ENCODE measurements at regions not wholly inside any gene's neighbourhood (a gene's known extent, or its start where the extent isn't known, plus 50 kb on each side); places are given as distances from the start of the nearest gene placed in this dataset.
"Not testable (repeated sequence)": the region's sequence is repeated elsewhere in the genome, so short reads cannot be mapped to it uniquely, and the experiment has no call there.

DNA sequence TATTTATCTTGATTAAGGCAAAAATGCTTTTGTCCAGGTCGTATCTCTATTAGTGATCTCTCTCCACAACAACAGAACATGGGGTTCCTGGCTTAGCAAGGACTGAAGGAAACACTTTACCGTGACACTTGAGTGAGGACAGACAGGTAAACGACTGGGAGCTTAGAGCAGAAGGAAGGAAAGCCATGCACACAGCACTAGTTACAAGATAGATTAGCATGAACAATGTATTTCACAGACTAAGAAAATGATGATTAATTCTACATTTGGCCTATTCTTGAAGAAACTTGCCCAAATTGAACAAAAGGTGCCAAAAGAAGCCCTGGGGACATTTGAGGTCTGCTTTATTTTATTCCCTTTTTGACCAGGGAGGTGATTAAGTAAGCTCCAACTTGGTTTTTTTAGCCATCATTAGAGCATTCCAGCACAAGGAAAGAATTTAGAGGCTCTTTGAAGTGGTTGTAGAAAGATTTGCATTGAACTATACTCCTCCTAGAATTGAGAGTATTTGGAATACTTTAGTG, 248.5 kb downstream of the USP25 start:
- no peak for DNase-seq (ENCODE audit: low spot score in 2 of 2)
- TF ChIP-seq POLR2A (IDR thresholded peaks at IDR 0.05) = no peak
- TF ChIP-seq, protein P1, sequence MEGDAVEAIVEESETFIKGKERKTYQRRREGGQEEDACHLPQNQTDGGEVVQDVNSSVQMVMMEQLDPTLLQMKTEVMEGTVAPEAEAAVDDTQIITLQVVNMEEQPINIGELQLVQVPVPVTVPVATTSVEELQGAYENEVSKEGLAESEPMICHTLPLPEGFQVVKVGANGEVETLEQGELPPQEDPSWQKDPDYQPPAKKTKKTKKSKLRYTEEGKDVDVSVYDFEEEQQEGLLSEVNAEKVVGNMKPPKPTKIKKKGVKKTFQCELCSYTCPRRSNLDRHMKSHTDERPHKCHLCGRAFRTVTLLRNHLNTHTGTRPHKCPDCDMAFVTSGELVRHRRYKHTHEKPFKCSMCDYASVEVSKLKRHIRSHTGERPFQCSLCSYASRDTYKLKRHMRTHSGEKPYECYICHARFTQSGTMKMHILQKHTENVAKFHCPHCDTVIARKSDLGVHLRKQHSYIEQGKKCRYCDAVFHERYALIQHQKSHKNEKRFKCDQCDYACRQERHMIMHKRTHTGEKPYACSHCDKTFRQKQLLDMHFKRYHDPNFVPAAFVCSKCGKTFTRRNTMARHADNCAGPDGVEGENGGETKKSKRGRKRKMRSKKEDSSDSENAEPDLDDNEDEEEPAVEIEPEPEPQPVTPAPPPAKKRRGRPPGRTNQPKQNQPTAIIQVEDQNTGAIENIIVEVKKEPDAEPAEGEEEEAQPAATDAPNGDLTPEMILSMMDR (IDR thresholded peaks at IDR 0.05) = no peak
- 38 to 54% methylated on average over 3 of the region's 3 CpGs for WGBS, 2 donors
- intact Hi-C loops (cut with DNase I; ENCODE audit: low total_unique reads) = no loop called here
- no peak overlapping the region for H3K4me3 ChIP-seq (ENCODE audit: low read depth, poor library complexity, severe bottlenecking)

GRCh38 chr21:15979493-15979892, 249.7 kb downstream of the USP25 start:
- DNase-seq (ENCODE audit: low spot score in 2 of 2); intact Hi-C loops (cut with DNase I; ENCODE audit: low total_unique reads); H3K4me3 ChIP-seq (ENCODE audit: low read depth, poor library complexity, severe bottlenecking): not testable (repeated sequence)
- 95 to 96% methylated on average over 6 of the region's 6 CpGs for WGBS, 2 donors

DNA sequence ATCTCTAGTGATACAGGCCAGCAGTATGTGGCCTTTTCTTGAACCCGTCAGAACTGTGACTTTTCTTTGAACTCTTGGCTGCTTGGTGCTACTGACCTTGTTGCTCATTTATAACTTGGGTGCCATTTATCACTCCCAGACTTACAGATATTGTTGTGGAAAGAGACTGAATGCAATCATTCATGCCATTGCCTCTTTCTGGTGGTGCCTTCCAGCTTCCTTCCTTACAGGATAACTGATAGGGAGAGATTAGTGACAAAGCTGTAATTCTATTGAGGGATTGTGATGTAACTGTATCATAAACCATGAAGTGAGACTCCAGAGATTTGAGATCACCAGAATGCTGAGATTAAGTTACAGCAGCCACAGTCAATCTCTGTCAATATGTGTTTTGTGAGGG, 256.5 kb downstream of the USP25 start:
- WGBS, 2 donors = 63 to 71% methylated on average over 1 of the region's 1 CpG
- H3K4me3 ChIP-seq (ENCODE audit: low read depth, poor library complexity, severe bottlenecking) = no peak overlapping the region
- TF ChIP-seq POLR2A (IDR thresholded peaks at IDR 0.05) = no peak
- TF ChIP-seq, protein P1 (IDR thresholded peaks at IDR 0.05) = no peak
- intact Hi-C loops (cut with DNase I; ENCODE audit: low total_unique reads) = no loop called here
- DNase-seq (ENCODE audit: low spot score in 2 of 2) = no peak

- no peak overlapping the region for H3K4me3 ChIP-seq (ENCODE audit: low read depth, poor library complexity, severe bottlenecking)
- DNase-seq (ENCODE audit: low spot score in 2 of 2) = no peak
- TF ChIP-seq POLR2A (IDR thresholded peaks at IDR 0.05) = no peak
- TF ChIP-seq, protein P1 (IDR thresholded peaks at IDR 0.05) = no peak
- 48 to 52% methylated on average over 1 of the region's 1 CpG for WGBS, 2 donors
- intact Hi-C loops (cut with DNase I; ENCODE audit: low total_unique reads) = no loop called here
These were observed 262.4 kb downstream of the USP25 start for GRCh38 chr21:15992171-15992570.

GRCh38 chr21:15993951-15994350, 264.2 kb downstream of the USP25 start:
- intact Hi-C loops (cut with DNase I; ENCODE audit: low total_unique reads) = no loop called here
- DNase-seq (ENCODE audit: low spot score in 2 of 2) = no peak
- TF ChIP-seq POLR2A (IDR thresholded peaks at IDR 0.05) = no peak
- TF ChIP-seq, protein P1 (IDR thresholded peaks at IDR 0.05) = no peak
- no peak overlapping the region for H3K4me3 ChIP-seq (ENCODE audit: low read depth, poor library complexity, severe bottlenecking)
- WGBS, 2 donors = 85 to 91% methylated on average over 2 of the region's 2 CpGs

GRCh38 chr21:15999741-16000140, 270.0 kb downstream of the USP25 start:
- WGBS, 2 donors = 91 to 94% methylated on average over 4 of the region's 4 CpGs
- no peak for TF ChIP-seq POLR2A (IDR thresholded peaks at IDR 0.05)
- TF ChIP-seq, protein P1 (IDR thresholded peaks at IDR 0.05) = no peak
- no peak for DNase-seq (ENCODE audit: low spot score in 2 of 2)
- intact Hi-C loops (cut with DNase I; ENCODE audit: low total_unique reads) = no loop called here
- no peak overlapping the region for H3K4me3 ChIP-seq (ENCODE audit: low read depth, poor library complexity, severe bottlenecking)
